GM12873 (cell line): ENCODE measurements at regions not wholly inside any gene's neighbourhood (a gene's known extent, or its start where the extent isn't known, plus 50 kb on each side); places are given as distances from the start of the nearest gene placed in this dataset.

Experiments
- CTCF ChIP-seq: IDR thresholded peaks from 2 replicates; pipeline ENCODE4 v1.5.1; 2012; ENCODE audit warnings: low read depth, mild to moderate bottlenecking, moderate library complexity, low read length, control low read depth; ENCODE audit not compliant: insufficient read depth; ENCODE audit errors: missing control alignments

GRCh38 chr13:64470751-64471150, 2759.4 kb downstream of the PCDH9 start:
- no peak for TF ChIP-seq CTCF

- TF ChIP-seq CTCF, result no peak
These were observed 2770.4 kb downstream of the PCDH9 start for GRCh38 chr13:64459778-64460177.

- no peak for TF ChIP-seq CTCF
These were observed 2772.2 kb downstream of the PCDH9 start for GRCh38 chr13:64457976-64458375.

GRCh38 chr13:64455124-64455523, 2775.0 kb downstream of the PCDH9 start:
- no peak for TF ChIP-seq CTCF

GRCh38 chr13:64453831-64454230, 2776.3 kb downstream of the PCDH9 start:
- no peak for TF ChIP-seq CTCF

GRCh38 chr13:64446372-64446771, 2783.8 kb downstream of the PCDH9 start:
- no peak for TF ChIP-seq CTCF

GRCh38 chr13:64441740-64442139, 2788.4 kb downstream of the PCDH9 start:
- TF ChIP-seq CTCF, result no peak
